ENCODE measurements at regions not wholly inside any gene's neighbourhood (a gene's known extent, or its start where the extent isn't known, plus 50 kb on each side); places are given as distances from the start of the nearest gene placed in this dataset.

DNA sequence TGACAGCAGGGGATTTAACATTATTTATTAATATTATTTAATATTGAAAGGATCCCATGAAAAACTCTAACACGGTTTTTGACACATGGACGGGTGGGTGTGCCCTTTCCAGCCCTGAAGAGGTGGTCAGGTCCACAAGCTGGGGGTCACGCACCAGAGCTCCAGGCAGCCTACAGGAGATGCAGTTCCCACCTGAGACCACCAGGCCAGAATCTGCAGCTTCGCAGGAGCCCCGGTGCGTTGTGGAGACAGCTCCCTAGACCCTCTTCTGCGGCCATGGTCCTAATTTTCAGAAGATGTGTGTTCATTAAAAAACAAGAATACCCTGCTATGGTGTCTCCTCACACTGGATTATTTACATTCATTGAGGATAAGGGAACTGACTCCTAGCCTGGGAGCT lies 331.1 kb downstream of the C16orf95 start:
- intact Hi-C loops (cut with micrococcal nuclease), result no loop called here
- CTCF ChIA-PET, result no interaction called here
- H3K27me3 Mint-ChIP-seq, result no peaks in the 10 kb centered on the region
- no peak overlapping the region for H3K27ac Mint-ChIP-seq
- DNase-seq, result no peak
- no peaks in the 10 kb centered on the region for H3K9me3 Mint-ChIP-seq
- H3K4me1 Mint-ChIP-seq, result no peaks in the 10 kb centered on the region
- no peaks in the 10 kb centered on the region for H3K36me3 Mint-ChIP-seq (ENCODE audit: low read depth)
- no peak for ATAC-seq (ENCODE audit: low read depth)
- TF ChIP-seq, protein P1, sequence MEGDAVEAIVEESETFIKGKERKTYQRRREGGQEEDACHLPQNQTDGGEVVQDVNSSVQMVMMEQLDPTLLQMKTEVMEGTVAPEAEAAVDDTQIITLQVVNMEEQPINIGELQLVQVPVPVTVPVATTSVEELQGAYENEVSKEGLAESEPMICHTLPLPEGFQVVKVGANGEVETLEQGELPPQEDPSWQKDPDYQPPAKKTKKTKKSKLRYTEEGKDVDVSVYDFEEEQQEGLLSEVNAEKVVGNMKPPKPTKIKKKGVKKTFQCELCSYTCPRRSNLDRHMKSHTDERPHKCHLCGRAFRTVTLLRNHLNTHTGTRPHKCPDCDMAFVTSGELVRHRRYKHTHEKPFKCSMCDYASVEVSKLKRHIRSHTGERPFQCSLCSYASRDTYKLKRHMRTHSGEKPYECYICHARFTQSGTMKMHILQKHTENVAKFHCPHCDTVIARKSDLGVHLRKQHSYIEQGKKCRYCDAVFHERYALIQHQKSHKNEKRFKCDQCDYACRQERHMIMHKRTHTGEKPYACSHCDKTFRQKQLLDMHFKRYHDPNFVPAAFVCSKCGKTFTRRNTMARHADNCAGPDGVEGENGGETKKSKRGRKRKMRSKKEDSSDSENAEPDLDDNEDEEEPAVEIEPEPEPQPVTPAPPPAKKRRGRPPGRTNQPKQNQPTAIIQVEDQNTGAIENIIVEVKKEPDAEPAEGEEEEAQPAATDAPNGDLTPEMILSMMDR (IDR thresholded peaks at IDR 0.05), result no peak
- no peak overlapping the region for H3K4me3 Mint-ChIP-seq
- POLR2A ChIA-PET, result no interaction called here

- H3K27ac Mint-ChIP-seq, result no peak overlapping the region
- H3K4me3 Mint-ChIP-seq, result no peak overlapping the region
- no peaks in the 10 kb centered on the region for H3K4me1 Mint-ChIP-seq
- H3K27me3 Mint-ChIP-seq, result peaks cover 2% of the 10 kb centered on the region
- H3K9me3 Mint-ChIP-seq, result no peaks in the 10 kb centered on the region
- DNase-seq (no peak), ATAC-seq (ENCODE audit: low read depth) (no peak)
- no peaks in the 10 kb centered on the region for H3K36me3 Mint-ChIP-seq (ENCODE audit: low read depth)
- ChIA-PET CTCF (no interaction called here), POLR2A (no interaction called here)
- intact Hi-C loops (cut with micrococcal nuclease), result no loop called here
- TF ChIP-seq, protein P1 (IDR thresholded peaks at IDR 0.05), result no peak
Measured at GRCh38 chr16:86986809-86987487, 330.2 kb downstream of the C16orf95 start.

GRCh38 chr16:86987746-86988670 lies 329.2 kb downstream of the C16orf95 start:
- no peak overlapping the region for H3K27ac Mint-ChIP-seq
- H3K4me3 Mint-ChIP-seq, result no peak overlapping the region
- TF ChIP-seq, protein P1 (IDR thresholded peaks at IDR 0.05), result no peak
- H3K9me3 Mint-ChIP-seq, result no peaks in the 10 kb centered on the region
- H3K36me3 Mint-ChIP-seq (ENCODE audit: low read depth), result no peaks in the 10 kb centered on the region
- CTCF ChIA-PET, result no interaction called here
- ATAC-seq (ENCODE audit: low read depth) (no peak), DNase-seq (no peak)
- POLR2A ChIA-PET, result no interaction called here
- H3K27me3 Mint-ChIP-seq, result peaks cover 2% of the 10 kb centered on the region
- no peaks in the 10 kb centered on the region for H3K4me1 Mint-ChIP-seq
- intact Hi-C loops (cut with micrococcal nuclease), result no loop called here

DNA sequence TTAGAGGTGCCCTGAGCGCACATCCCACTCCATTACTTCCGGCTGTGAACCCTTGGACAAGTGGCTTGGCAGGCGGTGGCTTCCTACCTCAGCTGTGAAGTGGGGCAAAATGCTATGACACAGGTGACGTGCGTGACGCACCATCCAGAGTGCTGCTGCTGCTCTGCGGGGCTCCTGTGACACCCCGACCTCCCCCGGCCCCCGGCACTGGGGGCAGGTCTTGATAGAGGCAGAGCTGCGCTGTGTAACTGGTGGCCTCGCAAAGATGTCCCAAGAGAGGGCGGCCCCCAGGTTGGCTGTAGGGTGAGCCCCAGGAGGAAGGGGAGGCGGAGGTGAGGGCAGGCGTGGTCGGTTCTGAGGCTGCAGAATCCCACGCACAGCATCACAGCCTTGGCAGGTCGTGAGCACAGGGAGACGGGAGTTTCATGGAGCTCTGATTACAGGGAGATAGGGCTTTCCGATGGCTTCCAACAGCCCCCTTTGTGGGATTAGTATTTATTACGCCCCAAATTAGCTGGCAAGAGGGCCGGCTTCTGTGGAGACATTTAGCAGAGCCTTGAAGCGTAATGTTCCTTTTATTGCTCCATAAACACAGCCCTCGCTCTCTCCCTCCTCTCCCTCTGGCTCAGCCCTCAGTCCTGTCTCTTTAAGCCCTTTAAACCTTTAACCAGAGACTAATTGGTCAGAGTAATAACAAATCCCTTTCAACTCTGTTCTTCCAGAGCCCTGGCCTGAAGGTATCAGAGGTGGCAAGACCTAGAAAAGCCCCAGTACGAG lies 328.1 kb downstream of the C16orf95 start:
- intact Hi-C loops (cut with micrococcal nuclease), result no loop called here
- H3K27ac Mint-ChIP-seq, result no peak overlapping the region
- ATAC-seq (ENCODE audit: low read depth) (no peak), DNase-seq (no peak)
- TF ChIP-seq, protein P1 (IDR thresholded peaks at IDR 0.05), result no peak
- H3K4me1 Mint-ChIP-seq, result no peaks in the 10 kb centered on the region
- no peaks in the 10 kb centered on the region for H3K9me3 Mint-ChIP-seq
- ChIA-PET CTCF (no interaction called here), POLR2A (no interaction called here)
- H3K4me3 Mint-ChIP-seq, result no peak overlapping the region
- H3K36me3 Mint-ChIP-seq (ENCODE audit: low read depth), result no peaks in the 10 kb centered on the region
- peaks cover 4% of the 10 kb centered on the region for H3K27me3 Mint-ChIP-seq

DNA sequence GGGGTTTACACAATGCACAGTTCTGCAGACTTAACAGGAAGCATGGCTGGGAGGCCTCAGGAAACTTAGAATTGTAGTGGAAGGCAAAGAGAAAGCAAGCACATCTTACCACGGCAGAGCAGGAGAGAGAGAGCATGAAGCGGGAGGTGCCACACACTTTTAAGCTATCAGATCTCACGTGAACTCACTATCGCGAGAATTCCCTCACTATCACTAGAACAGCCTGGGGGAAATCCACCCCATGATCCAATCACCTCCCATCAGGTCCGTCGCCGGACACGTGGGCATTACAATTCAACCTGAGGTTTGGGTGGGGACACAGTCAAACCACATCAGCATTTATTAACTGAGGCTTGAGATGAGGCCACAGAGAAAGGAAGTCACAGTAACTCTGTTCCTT lies 326.7 kb downstream of the C16orf95 start:
- Mint-ChIP-seq H3K4me3 (no peak overlapping the region), H3K27me3 (peaks cover 9% of the 10 kb centered on the region), H3K4me1 (no peaks in the 10 kb centered on the region), H3K27ac (no peak overlapping the region), H3K36me3 (ENCODE audit: low read depth) (no peaks in the 10 kb centered on the region), H3K9me3 (no peaks in the 10 kb centered on the region)
- ChIA-PET POLR2A (no interaction called here), CTCF (no interaction called here)
- ATAC-seq (ENCODE audit: low read depth) (no peak), DNase-seq (no peak)
- intact Hi-C loops (cut with micrococcal nuclease), result no loop called here
- TF ChIP-seq, protein P1 (IDR thresholded peaks at IDR 0.05), result no peak

All from activated B cell treated with CpG ODN at 0.5 μM for 24 hours (primary cell).